Thyroid gland (tissue), 4 donors: ENCODE measurements at regions not wholly inside any gene's neighbourhood (a gene's known extent, or its start where the extent isn't known, plus 50 kb on each side); places are given as distances from the start of the nearest gene placed in this dataset.

Experiments used
- CTCF ChIP-seq, 6 experiments: fragments of 200-600 bp in 3 of 6; fragments of 450-650 bp in 3 of 6; sonication (generic) in 3 of 6; IDR thresholded peaks; one replicate each; pipeline ENCODE4 v1.5.1; 2016 to 2019; ENCODE audit warnings: antibody characterized with exemption in 6 of 6, mild to moderate bottlenecking in 2 of 6, inconsistent platforms in 1 of 6, moderate library complexity in 1 of 6
- POLR2A ChIP-seq, 2 donors: fragments of 450-650 bp; IDR thresholded peaks; one replicate each; pipeline ENCODE4 v1.6.1; 2017; ENCODE audit warnings: antibody characterized with exemption in 2 of 2, mild to moderate bottlenecking in 2 of 2, moderate library complexity in 1 of 2

DNA sequence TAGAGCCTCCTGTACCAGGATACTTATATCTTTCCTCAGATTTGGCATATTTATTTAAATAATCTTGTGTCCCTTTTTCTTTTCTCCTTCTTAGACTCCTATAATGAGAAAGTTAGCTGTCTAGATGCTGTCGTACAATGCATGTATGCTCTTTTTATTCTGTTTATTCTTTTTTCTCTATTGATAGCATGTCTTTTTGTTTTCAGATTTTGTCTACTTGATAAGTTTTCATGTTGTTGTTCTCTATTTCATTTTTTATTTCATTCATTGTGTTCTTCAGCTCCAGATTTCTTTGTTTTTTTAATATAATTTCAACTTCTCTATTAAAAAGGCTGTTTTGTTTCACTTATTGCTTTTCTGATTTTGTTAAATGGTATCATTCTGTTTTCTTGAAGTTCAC is 674.3 kb upstream of the POU3F3 start:
- TF ChIP-seq CTCF (IDR thresholded peaks at IDR 0.05) (no peak), POLR2A (IDR thresholded peaks at IDR 0.05) (no peak)
